ENCODE measurements at regions not wholly inside any gene's neighbourhood (a gene's known extent, or its start where the extent isn't known, plus 50 kb on each side); places are given as distances from the start of the nearest gene placed in this dataset.

- Mint-ChIP-seq H3K4me1 (ENCODE audit: unreplicated experiment) (peaks cover 8% of the 10 kb centered on the region), H3K9me3 (ENCODE audit: unreplicated experiment) (no peaks in the 10 kb centered on the region), H3K36me3 (ENCODE audit: unreplicated experiment) (no peaks in the 10 kb centered on the region), H3K27ac (ENCODE audit: unreplicated experiment) (no peak overlapping the region), H3K4me3 (ENCODE audit: unreplicated experiment) (no peak overlapping the region), H3K27me3 (ENCODE audit: unreplicated experiment) (no peaks in the 10 kb centered on the region)
- DNase-seq (ENCODE audit: extremely low spot score, unreplicated experiment): no peak
- TF ChIP-seq, protein P1, sequence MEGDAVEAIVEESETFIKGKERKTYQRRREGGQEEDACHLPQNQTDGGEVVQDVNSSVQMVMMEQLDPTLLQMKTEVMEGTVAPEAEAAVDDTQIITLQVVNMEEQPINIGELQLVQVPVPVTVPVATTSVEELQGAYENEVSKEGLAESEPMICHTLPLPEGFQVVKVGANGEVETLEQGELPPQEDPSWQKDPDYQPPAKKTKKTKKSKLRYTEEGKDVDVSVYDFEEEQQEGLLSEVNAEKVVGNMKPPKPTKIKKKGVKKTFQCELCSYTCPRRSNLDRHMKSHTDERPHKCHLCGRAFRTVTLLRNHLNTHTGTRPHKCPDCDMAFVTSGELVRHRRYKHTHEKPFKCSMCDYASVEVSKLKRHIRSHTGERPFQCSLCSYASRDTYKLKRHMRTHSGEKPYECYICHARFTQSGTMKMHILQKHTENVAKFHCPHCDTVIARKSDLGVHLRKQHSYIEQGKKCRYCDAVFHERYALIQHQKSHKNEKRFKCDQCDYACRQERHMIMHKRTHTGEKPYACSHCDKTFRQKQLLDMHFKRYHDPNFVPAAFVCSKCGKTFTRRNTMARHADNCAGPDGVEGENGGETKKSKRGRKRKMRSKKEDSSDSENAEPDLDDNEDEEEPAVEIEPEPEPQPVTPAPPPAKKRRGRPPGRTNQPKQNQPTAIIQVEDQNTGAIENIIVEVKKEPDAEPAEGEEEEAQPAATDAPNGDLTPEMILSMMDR (IDR thresholded peaks at IDR 0.05): no peak
Observed at GRCh38 chr5:138657360-138657759, 82.2 kb upstream of the HSPA9 start.

- H3K36me3 Mint-ChIP-seq (ENCODE audit: unreplicated experiment): no peaks in the 10 kb centered on the region
- H3K27ac Mint-ChIP-seq (ENCODE audit: unreplicated experiment): no peak overlapping the region
- TF ChIP-seq, protein P1 (IDR thresholded peaks at IDR 0.05): no peak
- H3K4me3 Mint-ChIP-seq (ENCODE audit: unreplicated experiment): no peak overlapping the region
- no peak for DNase-seq (ENCODE audit: extremely low spot score, unreplicated experiment)
- peaks cover 6% of the 10 kb centered on the region for H3K4me1 Mint-ChIP-seq (ENCODE audit: unreplicated experiment)
- H3K9me3 Mint-ChIP-seq (ENCODE audit: unreplicated experiment): no peaks in the 10 kb centered on the region
- no peaks in the 10 kb centered on the region for H3K27me3 Mint-ChIP-seq (ENCODE audit: unreplicated experiment)
Observed at GRCh38 chr5:138656916-138657315, 81.7 kb upstream of the HSPA9 start.

- DNase-seq (ENCODE audit: extremely low spot score, unreplicated experiment): no peak
- H3K9me3 Mint-ChIP-seq (ENCODE audit: unreplicated experiment): no peaks in the 10 kb centered on the region
- no peaks in the 10 kb centered on the region for H3K27me3 Mint-ChIP-seq (ENCODE audit: unreplicated experiment)
- no peak overlapping the region for H3K27ac Mint-ChIP-seq (ENCODE audit: unreplicated experiment)
- peaks cover 3% of the 10 kb centered on the region for H3K4me1 Mint-ChIP-seq (ENCODE audit: unreplicated experiment)
- TF ChIP-seq, protein P1 (IDR thresholded peaks at IDR 0.05): no peak
- H3K4me3 Mint-ChIP-seq (ENCODE audit: unreplicated experiment): no peak overlapping the region
- H3K36me3 Mint-ChIP-seq (ENCODE audit: unreplicated experiment): no peaks in the 10 kb centered on the region
Observed at GRCh38 chr5:138655530-138656190, 80.5 kb upstream of the HSPA9 start.

- Mint-ChIP-seq H3K27ac (ENCODE audit: unreplicated experiment) (no peak overlapping the region), H3K4me1 (ENCODE audit: unreplicated experiment) (peaks cover 3% of the 10 kb centered on the region), H3K36me3 (ENCODE audit: unreplicated experiment) (no peaks in the 10 kb centered on the region), H3K9me3 (ENCODE audit: unreplicated experiment) (no peaks in the 10 kb centered on the region), H3K27me3 (ENCODE audit: unreplicated experiment) (no peaks in the 10 kb centered on the region), H3K4me3 (ENCODE audit: unreplicated experiment) (no peak overlapping the region)
- TF ChIP-seq, protein P1 (IDR thresholded peaks at IDR 0.05): no peak
- no peak for DNase-seq (ENCODE audit: extremely low spot score, unreplicated experiment)
Observed at GRCh38 chr5:138654281-138654867, 79.2 kb upstream of the HSPA9 start.

GRCh38 chr5:138653502-138653901 lies 78.3 kb upstream of the HSPA9 start:
- no peak overlapping the region for H3K4me3 Mint-ChIP-seq (ENCODE audit: unreplicated experiment)
- no peaks in the 10 kb centered on the region for H3K9me3 Mint-ChIP-seq (ENCODE audit: unreplicated experiment)
- H3K4me1 Mint-ChIP-seq (ENCODE audit: unreplicated experiment): peaks cover 3% of the 10 kb centered on the region
- DNase-seq (ENCODE audit: extremely low spot score, unreplicated experiment): no peak
- TF ChIP-seq, protein P1 (IDR thresholded peaks at IDR 0.05): peak; percentile 39
- H3K36me3 Mint-ChIP-seq (ENCODE audit: unreplicated experiment): no peaks in the 10 kb centered on the region
- H3K27me3 Mint-ChIP-seq (ENCODE audit: unreplicated experiment): no peaks in the 10 kb centered on the region
- H3K27ac Mint-ChIP-seq (ENCODE audit: unreplicated experiment): no peak overlapping the region

Measured in osteocyte (in vitro differentiated cells).